HG02623 (cell line): ENCODE measurements at regions not wholly inside any gene's neighbourhood (a gene's known extent, or its start where the extent isn't known, plus 50 kb on each side); places are given as distances from the start of the nearest gene placed in this dataset.

Experiments
- ATAC-seq: cut with Tn5 transposase; IDR thresholded peaks from one replicate; pipeline ENCODE4 v1.9.1; 2021; ENCODE audit warnings: moderate library complexity; ENCODE audit not compliant: unreplicated experiment

GRCh38 chr1:83110156-83110555 is 888.8 kb downstream of the TTLL7 start:
- no peak for ATAC-seq

GRCh38 chr1:83109692-83110091 is 889.2 kb downstream of the TTLL7 start:
- ATAC-seq, result no peak

- ATAC-seq, result no peak
These were observed 894.4 kb downstream of the TTLL7 start for GRCh38 chr1:83104558-83104957.

- ATAC-seq, result no peak
These were observed 895.6 kb downstream of the TTLL7 start for GRCh38 chr1:83103341-83103740.

GRCh38 chr1:83102630-83103071 is 896.3 kb downstream of the TTLL7 start:
- ATAC-seq, result no peak

GRCh38 chr1:83101406-83101805 is 897.5 kb downstream of the TTLL7 start:
- no peak for ATAC-seq

GRCh38 chr1:83100133-83100532 is 898.8 kb downstream of the TTLL7 start:
- ATAC-seq, result no peak

- ATAC-seq, result no peak
These were observed 900.1 kb downstream of the TTLL7 start for GRCh38 chr1:83098791-83099190.

- no peak for ATAC-seq
These were observed 900.8 kb downstream of the TTLL7 start for GRCh38 chr1:83098131-83098530.

GRCh38 chr1:83097715-83098114 is 901.2 kb downstream of the TTLL7 start:
- ATAC-seq, result no peak

- no peak for ATAC-seq
These were observed 903.4 kb downstream of the TTLL7 start for GRCh38 chr1:83095570-83095969.

- no peak for ATAC-seq
These were observed 908.7 kb downstream of the TTLL7 start for GRCh38 chr1:83090195-83090594.

GRCh38 chr1:83087851-83088250 is 911.1 kb downstream of the TTLL7 start:
- ATAC-seq, result no peak

- no peak for ATAC-seq
These were observed 911.9 kb downstream of the TTLL7 start for GRCh38 chr1:83086986-83087512.

- no peak for ATAC-seq
These were observed 912.6 kb downstream of the TTLL7 start for GRCh38 chr1:83086346-83086745.

GRCh38 chr1:83083589-83084224 is 915.2 kb downstream of the TTLL7 start:
- no peak for ATAC-seq

GRCh38 chr1:83077411-83077810 is 921.5 kb downstream of the TTLL7 start:
- ATAC-seq, result no peak

GRCh38 chr1:83075107-83075506 is 923.8 kb downstream of the TTLL7 start:
- no peak for ATAC-seq

GRCh38 chr1:83067954-83068353 is 931.0 kb downstream of the TTLL7 start:
- no peak for ATAC-seq

GRCh38 chr1:83065952-83066727 is 932.8 kb downstream of the TTLL7 start:
- no peak for ATAC-seq

- no peak for ATAC-seq
These were observed 934.2 kb downstream of the TTLL7 start for GRCh38 chr1:83064589-83065242.
